ENCODE measurements at regions not wholly inside any gene's neighbourhood (a gene's known extent, or its start where the extent isn't known, plus 50 kb on each side); places are given as distances from the start of the nearest gene placed in this dataset.
"Not testable (repeated sequence)": the region's sequence is repeated elsewhere in the genome, so short reads cannot be mapped to it uniquely, and the experiment has no call there.

- H3K9ac ChIP-seq (ENCODE audit: low read length); H3K36me3 ChIP-seq (ENCODE audit: control insufficient read depth, insufficient read depth, low read length); H3K27me3 ChIP-seq (ENCODE audit: control insufficient read depth, insufficient read depth, low read length); H3K4me3 ChIP-seq (ENCODE audit: low read length); H3K4me1 ChIP-seq (ENCODE audit: control insufficient read depth, insufficient read depth, low read length); H3K9me3 ChIP-seq (ENCODE audit: control insufficient read depth, low read length): not testable (repeated sequence)
These were observed 683.3 kb downstream of the REEP3 start for GRCh38 chr10:64204504-64204903.

- H3K4me1 ChIP-seq (ENCODE audit: control insufficient read depth, insufficient read depth, low read length): no peaks in the 10 kb centered on the region
These were observed 685.2 kb downstream of the REEP3 start for GRCh38 chr10:64206409-64206808.

DNA sequence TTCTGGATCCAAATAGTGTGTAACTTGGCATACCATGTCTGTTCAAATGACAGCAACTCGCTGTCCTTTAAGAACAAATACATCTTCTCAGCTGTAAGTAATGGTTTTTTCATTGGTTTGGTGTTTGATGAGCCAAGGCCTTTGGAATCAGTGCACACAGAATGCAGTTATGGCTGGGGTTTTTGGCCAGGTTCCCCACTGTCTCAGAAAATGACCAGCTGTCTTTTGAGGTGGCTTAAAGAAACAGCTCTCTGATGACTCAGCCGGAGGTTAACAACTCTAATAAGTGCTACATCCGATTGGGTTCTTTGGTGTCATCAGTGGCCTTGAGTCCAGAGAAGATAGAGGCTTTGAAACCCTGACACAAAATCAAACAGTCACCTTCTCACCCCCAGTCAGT, 688.4 kb downstream of the REEP3 start:
- Histone ChIP-seq H3K4me1 (ENCODE audit: control insufficient read depth, insufficient read depth, low read length) (no peaks in the 10 kb centered on the region), H3K9me3 (ENCODE audit: control insufficient read depth, low read length) (no peaks in the 10 kb centered on the region), H3K9ac (ENCODE audit: low read length) (no peak overlapping the region), H3K4me3 (ENCODE audit: low read length) (no peak overlapping the region), H3K36me3 (ENCODE audit: control insufficient read depth, insufficient read depth, low read length) (no peaks in the 10 kb centered on the region), H3K27me3 (ENCODE audit: control insufficient read depth, insufficient read depth, low read length) (no peaks in the 10 kb centered on the region)

More at GRCh38 chr10:64206409-64206808, 685.2 kb downstream of the REEP3 start:
- no peaks in the 10 kb centered on the region for H3K36me3 ChIP-seq (ENCODE audit: control insufficient read depth, insufficient read depth, low read length)
- no peaks in the 10 kb centered on the region for H3K9me3 ChIP-seq (ENCODE audit: control insufficient read depth, low read length)
- no peak overlapping the region for H3K9ac ChIP-seq (ENCODE audit: low read length)
- H3K4me3 ChIP-seq (ENCODE audit: low read length): no peak overlapping the region
- H3K27me3 ChIP-seq (ENCODE audit: control insufficient read depth, insufficient read depth, low read length): no peaks in the 10 kb centered on the region

- Histone ChIP-seq H3K9ac (ENCODE audit: low read length) (no peak overlapping the region), H3K4me3 (ENCODE audit: low read length) (no peak overlapping the region), H3K4me1 (ENCODE audit: control insufficient read depth, insufficient read depth, low read length) (no peaks in the 10 kb centered on the region), H3K36me3 (ENCODE audit: control insufficient read depth, insufficient read depth, low read length) (no peaks in the 10 kb centered on the region), H3K27me3 (ENCODE audit: control insufficient read depth, insufficient read depth, low read length) (no peaks in the 10 kb centered on the region), H3K9me3 (ENCODE audit: control insufficient read depth, low read length) (no peaks in the 10 kb centered on the region)
These were observed 689.0 kb downstream of the REEP3 start for GRCh38 chr10:64210211-64210610.

DNA sequence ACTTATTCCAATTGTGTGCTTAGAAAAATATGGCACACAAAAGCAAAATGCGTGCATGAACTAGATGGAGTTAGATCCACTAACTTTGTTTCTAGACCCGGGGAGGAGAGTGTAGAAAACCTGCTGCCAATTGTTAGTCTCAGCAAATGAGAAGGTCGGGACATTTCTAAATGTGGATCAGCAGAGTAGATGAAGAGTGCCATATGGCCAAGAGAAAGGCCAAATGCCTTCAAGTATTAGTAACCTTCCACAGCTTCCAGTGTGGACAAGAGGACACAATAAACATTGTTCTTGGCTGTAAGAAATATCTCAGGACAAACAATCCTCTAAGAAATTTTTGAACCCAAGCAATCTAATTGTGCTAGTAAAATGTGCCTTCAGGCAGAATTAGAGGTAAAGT, 690.3 kb downstream of the REEP3 start:
- Histone ChIP-seq H3K9me3 (ENCODE audit: control insufficient read depth, low read length) (no peaks in the 10 kb centered on the region), H3K9ac (ENCODE audit: low read length) (no peak overlapping the region), H3K4me3 (ENCODE audit: low read length) (no peak overlapping the region), H3K36me3 (ENCODE audit: control insufficient read depth, insufficient read depth, low read length) (no peaks in the 10 kb centered on the region), H3K4me1 (ENCODE audit: control insufficient read depth, insufficient read depth, low read length) (no peaks in the 10 kb centered on the region), H3K27me3 (ENCODE audit: control insufficient read depth, insufficient read depth, low read length) (no peaks in the 10 kb centered on the region)

DNA sequence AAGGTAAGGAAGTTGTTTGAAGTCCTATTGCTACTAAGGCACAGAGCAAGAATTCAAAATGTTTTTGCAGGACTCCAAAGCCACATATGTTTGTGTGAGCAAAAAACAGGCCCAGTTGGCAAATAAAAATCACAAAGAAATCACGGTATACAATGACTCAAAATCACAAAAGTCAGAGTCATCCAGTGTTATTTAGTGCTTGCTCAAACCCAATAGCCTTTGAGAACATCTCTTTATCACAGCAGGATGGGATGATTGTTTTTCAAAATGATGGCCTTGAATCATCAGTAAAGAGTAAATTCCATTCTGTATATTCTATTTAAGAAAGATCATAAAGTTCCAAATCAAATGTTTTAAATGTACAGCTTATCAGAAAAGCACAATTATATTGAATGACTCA, 693.9 kb downstream of the REEP3 start:
- no peak overlapping the region for H3K4me3 ChIP-seq (ENCODE audit: low read length)
- no peaks in the 10 kb centered on the region for H3K36me3 ChIP-seq (ENCODE audit: control insufficient read depth, insufficient read depth, low read length)
- no peaks in the 10 kb centered on the region for H3K27me3 ChIP-seq (ENCODE audit: control insufficient read depth, insufficient read depth, low read length)
- no peaks in the 10 kb centered on the region for H3K4me1 ChIP-seq (ENCODE audit: control insufficient read depth, insufficient read depth, low read length)
- H3K9ac ChIP-seq (ENCODE audit: low read length): no peak overlapping the region
- H3K9me3 ChIP-seq (ENCODE audit: control insufficient read depth, low read length): no peaks in the 10 kb centered on the region

GRCh38 chr10:64219271-64220025, 698.2 kb downstream of the REEP3 start:
- Histone ChIP-seq H3K4me3 (ENCODE audit: low read length) (no peak overlapping the region), H3K9ac (ENCODE audit: low read length) (no peak overlapping the region)

DNA sequence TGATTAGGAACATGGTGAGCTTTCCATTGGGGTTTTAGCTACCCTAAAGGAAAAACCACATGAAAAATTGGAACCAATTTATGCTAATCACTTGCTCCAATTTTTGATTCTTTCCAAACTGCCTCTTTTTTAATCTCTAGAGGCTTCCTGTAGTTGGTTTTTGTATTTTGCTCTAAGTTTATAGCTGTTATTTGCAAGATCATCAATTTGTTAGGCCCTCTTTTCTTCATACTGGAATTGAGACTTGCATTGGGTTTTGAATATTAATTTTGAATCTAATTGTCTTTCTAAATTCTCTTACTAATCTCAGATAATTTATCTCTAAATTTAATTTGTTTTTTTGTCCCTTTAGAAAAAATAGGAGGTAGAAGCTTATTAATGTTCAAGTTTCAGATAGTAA, 713.3 kb downstream of the REEP3 start:
- Histone ChIP-seq H3K4me1 (ENCODE audit: control insufficient read depth, insufficient read depth, low read length) (no peaks in the 10 kb centered on the region), H3K36me3 (ENCODE audit: control insufficient read depth, insufficient read depth, low read length) (no peaks in the 10 kb centered on the region), H3K27me3 (ENCODE audit: control insufficient read depth, insufficient read depth, low read length) (no peaks in the 10 kb centered on the region), H3K9me3 (ENCODE audit: control insufficient read depth, low read length) (no peaks in the 10 kb centered on the region), H3K9ac (ENCODE audit: low read length) (no peak overlapping the region), H3K4me3 (ENCODE audit: low read length) (no peak overlapping the region)

More at GRCh38 chr10:64219271-64220025, 698.2 kb downstream of the REEP3 start:
- no peaks in the 10 kb centered on the region for H3K9me3 ChIP-seq (ENCODE audit: control insufficient read depth, low read length)
- no peaks in the 10 kb centered on the region for H3K4me1 ChIP-seq (ENCODE audit: control insufficient read depth, insufficient read depth, low read length)
- no peaks in the 10 kb centered on the region for H3K36me3 ChIP-seq (ENCODE audit: control insufficient read depth, insufficient read depth, low read length)
- H3K27me3 ChIP-seq (ENCODE audit: control insufficient read depth, insufficient read depth, low read length): no peaks in the 10 kb centered on the region

DNA sequence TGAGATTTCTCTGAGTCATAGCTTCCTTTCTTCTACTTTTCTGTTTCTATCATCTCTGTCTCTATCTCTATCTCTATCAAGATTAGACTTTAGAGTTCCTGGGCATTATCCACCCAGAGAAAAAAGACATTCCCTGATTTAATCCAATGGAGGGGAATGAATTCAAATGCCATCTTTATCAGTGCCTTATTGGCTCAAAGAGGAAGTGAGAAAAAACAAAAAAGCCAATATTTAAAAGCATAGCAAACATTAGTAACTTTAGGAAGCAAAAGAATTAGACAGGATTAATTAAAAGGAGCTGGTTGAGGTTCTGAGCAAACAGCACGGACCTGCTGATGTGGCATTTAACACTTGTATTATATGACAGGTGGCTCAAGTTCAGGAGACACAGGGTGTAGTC, 736.5 kb downstream of the REEP3 start:
- Histone ChIP-seq H3K36me3 (ENCODE audit: control insufficient read depth, insufficient read depth, low read length) (no peaks in the 10 kb centered on the region), H3K4me3 (ENCODE audit: low read length) (no peak overlapping the region), H3K4me1 (ENCODE audit: control insufficient read depth, insufficient read depth, low read length) (no peaks in the 10 kb centered on the region)

DNA sequence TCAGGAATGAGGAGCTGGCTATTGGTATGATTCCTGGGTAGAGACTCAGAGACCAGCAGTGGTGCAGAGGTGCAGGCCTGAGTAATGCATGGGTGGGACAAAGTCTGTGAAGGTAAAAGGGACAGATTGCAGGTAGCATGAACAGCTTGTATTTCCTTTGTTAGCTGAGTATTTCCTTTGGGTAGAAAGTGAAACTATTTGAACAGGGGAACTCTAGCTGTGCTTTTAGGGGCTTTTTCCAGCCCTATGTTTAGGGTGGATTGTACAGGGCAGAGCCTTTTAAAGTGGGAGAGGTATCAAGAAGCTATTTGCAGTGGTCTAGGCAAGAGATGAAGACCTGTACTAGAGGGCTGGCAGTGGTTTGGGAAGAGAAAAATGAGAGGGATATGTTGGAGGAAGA, 739.9 kb downstream of the REEP3 start:
- no peak overlapping the region for H3K9ac ChIP-seq (ENCODE audit: low read length)
- no peaks in the 10 kb centered on the region for H3K9me3 ChIP-seq (ENCODE audit: control insufficient read depth, low read length)
- H3K27me3 ChIP-seq (ENCODE audit: control insufficient read depth, insufficient read depth, low read length): no peaks in the 10 kb centered on the region
- no peak overlapping the region for H3K4me3 ChIP-seq (ENCODE audit: low read length)
- H3K36me3 ChIP-seq (ENCODE audit: control insufficient read depth, insufficient read depth, low read length): no peaks in the 10 kb centered on the region
- no peaks in the 10 kb centered on the region for H3K4me1 ChIP-seq (ENCODE audit: control insufficient read depth, insufficient read depth, low read length)

More for the DNA sequence above, 736.5 kb downstream of the REEP3 start:
- Histone ChIP-seq H3K27me3 (ENCODE audit: control insufficient read depth, insufficient read depth, low read length) (no peaks in the 10 kb centered on the region), H3K9ac (ENCODE audit: low read length) (no peak overlapping the region), H3K9me3 (ENCODE audit: control insufficient read depth, low read length) (no peaks in the 10 kb centered on the region)

- Histone ChIP-seq H3K27me3 (ENCODE audit: control insufficient read depth, insufficient read depth, low read length) (no peaks in the 10 kb centered on the region), H3K9me3 (ENCODE audit: control insufficient read depth, low read length) (no peaks in the 10 kb centered on the region), H3K9ac (ENCODE audit: low read length) (no peak overlapping the region), H3K4me3 (ENCODE audit: low read length) (no peak overlapping the region), H3K4me1 (ENCODE audit: control insufficient read depth, insufficient read depth, low read length) (no peaks in the 10 kb centered on the region), H3K36me3 (ENCODE audit: control insufficient read depth, insufficient read depth, low read length) (no peaks in the 10 kb centered on the region)
These were observed 740.5 kb downstream of the REEP3 start for GRCh38 chr10:64261676-64262075.

DNA sequence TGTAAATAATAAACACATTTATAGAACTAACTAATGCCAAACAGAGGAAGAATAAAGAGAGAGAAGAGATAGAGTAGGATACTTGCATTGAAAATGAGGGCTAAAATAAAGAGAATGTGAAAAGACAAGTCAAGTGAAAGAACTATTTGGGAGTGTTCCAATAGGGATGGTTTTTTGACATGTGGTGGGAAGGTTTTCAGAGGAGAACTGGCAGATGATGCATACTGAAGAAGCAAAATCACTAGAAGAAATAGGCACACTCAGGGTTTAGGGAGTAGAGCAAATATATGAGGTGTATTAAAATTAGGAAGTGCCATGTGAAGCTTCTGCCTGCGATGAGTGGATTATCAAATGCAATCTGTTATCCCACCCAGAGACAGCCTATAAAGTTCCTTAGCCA, 744.8 kb downstream of the REEP3 start:
- Histone ChIP-seq H3K4me1 (ENCODE audit: control insufficient read depth, insufficient read depth, low read length) (no peaks in the 10 kb centered on the region), H3K9me3 (ENCODE audit: control insufficient read depth, low read length) (no peaks in the 10 kb centered on the region), H3K27me3 (ENCODE audit: control insufficient read depth, insufficient read depth, low read length) (no peaks in the 10 kb centered on the region), H3K9ac (ENCODE audit: low read length) (no peak overlapping the region), H3K4me3 (ENCODE audit: low read length) (no peak overlapping the region), H3K36me3 (ENCODE audit: control insufficient read depth, insufficient read depth, low read length) (no peaks in the 10 kb centered on the region)

GRCh38 chr10:64271508-64271907, 750.3 kb downstream of the REEP3 start:
- no peaks in the 10 kb centered on the region for H3K36me3 ChIP-seq (ENCODE audit: control insufficient read depth, insufficient read depth, low read length)
- H3K4me1 ChIP-seq (ENCODE audit: control insufficient read depth, insufficient read depth, low read length): no peaks in the 10 kb centered on the region
- H3K9ac ChIP-seq (ENCODE audit: low read length): no peak overlapping the region
- no peak overlapping the region for H3K4me3 ChIP-seq (ENCODE audit: low read length)
- no peaks in the 10 kb centered on the region for H3K27me3 ChIP-seq (ENCODE audit: control insufficient read depth, insufficient read depth, low read length)
- no peaks in the 10 kb centered on the region for H3K9me3 ChIP-seq (ENCODE audit: control insufficient read depth, low read length)

Data from mucosa of stomach (tissue), 1 donor.